ENCODE measurements at regions not wholly inside any gene's neighbourhood (a gene's known extent, or its start where the extent isn't known, plus 50 kb on each side); places are given as distances from the start of the nearest gene placed in this dataset.

GRCh38 chr16:86794216-86794864 lies 216.0 kb downstream of the FOXL1 start:
- TF ChIP-seq GATA2 (IDR thresholded peaks at IDR 0.05; ENCODE audit: low read depth, low read length) (no peak), GATA3 (IDR thresholded peaks at IDR 0.05; ENCODE audit: low read depth, low read length) (no peak)
